HG03354 (cell line): ENCODE measurements at regions not wholly inside any gene's neighbourhood (a gene's known extent, or its start where the extent isn't known, plus 50 kb on each side); places are given as distances from the start of the nearest gene placed in this dataset.
"Not testable (repeated sequence)": the region's sequence is repeated elsewhere in the genome, so short reads cannot be mapped to it uniquely, and the experiment has no call there.

ENCODE experiments used
- ATAC-seq: cut with Tn5 transposase; IDR thresholded peaks from one replicate; pipeline ENCODE4 v1.9.1; 2021; ENCODE audit warnings: mild to moderate bottlenecking; ENCODE audit not compliant: unreplicated experiment, poor library complexity, severe bottlenecking

GRCh38 chr20:54323227-54323734 is 115.4 kb downstream of the PFDN4 start:
- ATAC-seq, result no peak

GRCh38 chr20:54324041-54324440 is 116.2 kb downstream of the PFDN4 start:
- ATAC-seq, result no peak

- no peak for ATAC-seq
These were observed 116.9 kb downstream of the PFDN4 start for GRCh38 chr20:54324652-54325285.

GRCh38 chr20:54335299-54335698 is 127.4 kb downstream of the PFDN4 start:
- ATAC-seq, result no peak

GRCh38 chr20:54337144-54337543 is 129.3 kb downstream of the PFDN4 start:
- peak; percentile 66 for ATAC-seq

- no peak for ATAC-seq
These were observed 131.2 kb downstream of the PFDN4 start for GRCh38 chr20:54339093-54339492.

- ATAC-seq, result no peak
These were observed 132.3 kb downstream of the PFDN4 start for GRCh38 chr20:54340206-54340605.

- ATAC-seq, result no peak
These were observed 132.8 kb downstream of the PFDN4 start for GRCh38 chr20:54340667-54341081.

- ATAC-seq, result no peak
These were observed 133.0 kb upstream of the DOK5 start for GRCh38 chr20:54342258-54342920.

- no peak for ATAC-seq
These were observed 132.3 kb upstream of the DOK5 start for GRCh38 chr20:54343099-54343498.

GRCh38 chr20:54343634-54344033 is 131.8 kb upstream of the DOK5 start:
- ATAC-seq, result no peak

GRCh38 chr20:54344832-54345231 is 130.6 kb upstream of the DOK5 start:
- ATAC-seq, result no peak

- ATAC-seq, result peak; percentile 90
These were observed 130.1 kb upstream of the DOK5 start for GRCh38 chr20:54345301-54345724.

- peak; percentile 24 for ATAC-seq
These were observed 129.6 kb upstream of the DOK5 start for GRCh38 chr20:54345821-54346220.

- peak; percentile 31 for ATAC-seq
These were observed 129.1 kb upstream of the DOK5 start for GRCh38 chr20:54346276-54346675.

- no peak for ATAC-seq
These were observed 128.1 kb upstream of the DOK5 start for GRCh38 chr20:54347166-54347833.

GRCh38 chr20:54350415-54350814 is 125.0 kb upstream of the DOK5 start:
- no peak for ATAC-seq

- ATAC-seq, result no peak
These were observed 123.8 kb upstream of the DOK5 start for GRCh38 chr20:54351371-54352136.

- ATAC-seq, result not testable (repeated sequence)
These were observed 122.9 kb upstream of the DOK5 start for GRCh38 chr20:54352541-54352940.

- no peak for ATAC-seq
These were observed 122.1 kb upstream of the DOK5 start for GRCh38 chr20:54353292-54353691.
